DMS79 (cell line): ENCODE measurements at regions not wholly inside any gene's neighbourhood (a gene's known extent, or its start where the extent isn't known, plus 50 kb on each side); places are given as distances from the start of the nearest gene placed in this dataset.

Experiments used
- DNase-seq: peaks from one replicate; lab custom pipeline; 2025; lab: John Stamatoyannopoulos, UW

- DNase-seq, result no peak
Measured at GRCh38 chrX:17922303-17922702, 61.2 kb upstream of the RAI2 start.

- no peak for DNase-seq
Measured at GRCh38 chrX:17919896-17920446, 58.9 kb upstream of the RAI2 start.

GRCh38 chrX:17917945-17918577 is 57.0 kb upstream of the RAI2 start:
- no peak for DNase-seq

- DNase-seq, result no peak
Measured at GRCh38 chrX:17913801-17914200, 52.7 kb upstream of the RAI2 start.
